GM12892 (cell line): ENCODE measurements at regions not wholly inside any gene's neighbourhood (a gene's known extent, or its start where the extent isn't known, plus 50 kb on each side); places are given as distances from the start of the nearest gene placed in this dataset.

Experiments
- DNase-seq: peaks from one replicate; pipeline ENCODE4 v3.0.0; 2011; ENCODE audit not compliant: insufficient read length
- FAIRE-seq: peaks from 2 replicates; lab custom pipeline; 2011; peaks lifted over from hg19 to GRCh38; lab: Jason Lieb, UNC
- POLR2A ChIP-seq: IDR thresholded peaks from 2 replicates; pipeline ENCODE4 v1.6.1; 2011; ENCODE audit warnings: low read depth, low read length, control low read depth
- POLR2AphosphoS5 ChIP-seq: IDR thresholded peaks from 2 replicates; pipeline ENCODE4 v1.6.1; 2011; ENCODE audit warnings: low read depth, low read length, control low read depth
- TAF1 ChIP-seq: IDR thresholded peaks from 2 replicates; pipeline ENCODE4 v1.6.1; 2011; ENCODE audit warnings: low read depth, mild to moderate bottlenecking, control low read depth, low read length, borderline replicate concordance

GRCh38 chr12:127567531-127567930, 699.4 kb upstream of the TMEM132C start:
- FAIRE-seq = no peak

GRCh38 chr12:127570387-127570786, 696.6 kb upstream of the TMEM132C start:
- FAIRE-seq (no peak), DNase-seq (no peak)
- TF ChIP-seq POLR2AphosphoS5 (no peak), TAF1 (no peak), POLR2A (no peak)

More at GRCh38 chr12:127567531-127567930, 699.4 kb upstream of the TMEM132C start:
- DNase-seq = no peak
- TF ChIP-seq POLR2A (no peak), POLR2AphosphoS5 (no peak), TAF1 (no peak)

GRCh38 chr12:127570793-127571360, 696.1 kb upstream of the TMEM132C start:
- FAIRE-seq (no peak), DNase-seq (no peak)
- TF ChIP-seq POLR2A = no peak
- TF ChIP-seq POLR2AphosphoS5 = no peak
- no peak for TF ChIP-seq TAF1

- DNase-seq (no peak), FAIRE-seq (no peak)
- TF ChIP-seq TAF1 = no peak
- no peak for TF ChIP-seq POLR2A
- no peak for TF ChIP-seq POLR2AphosphoS5
These were observed 695.4 kb upstream of the TMEM132C start for GRCh38 chr12:127571578-127571977.

- no peak for TF ChIP-seq POLR2AphosphoS5
- TF ChIP-seq TAF1 = no peak
- no peak for TF ChIP-seq POLR2A
- DNase-seq (no peak), FAIRE-seq (no peak)
These were observed 687.5 kb upstream of the TMEM132C start for GRCh38 chr12:127579446-127579845.

- TF ChIP-seq POLR2A (no peak), TAF1 (no peak), POLR2AphosphoS5 (no peak)
- FAIRE-seq = no peak
- no peak for DNase-seq
These were observed 684.9 kb upstream of the TMEM132C start for GRCh38 chr12:127582074-127582473.

GRCh38 chr12:127583041-127583440, 683.9 kb upstream of the TMEM132C start:
- FAIRE-seq (no peak), DNase-seq (no peak)
- TF ChIP-seq POLR2AphosphoS5 (no peak), TAF1 (no peak), POLR2A (no peak)

GRCh38 chr12:127588249-127588648, 678.7 kb upstream of the TMEM132C start:
- DNase-seq (no peak), FAIRE-seq (no peak)
- no peak for TF ChIP-seq TAF1
- no peak for TF ChIP-seq POLR2AphosphoS5
- no peak for TF ChIP-seq POLR2A

GRCh38 chr12:127589541-127589940, 677.4 kb upstream of the TMEM132C start:
- FAIRE-seq = no peak

GRCh38 chr12:127590868-127591267, 676.1 kb upstream of the TMEM132C start:
- FAIRE-seq (no peak), DNase-seq (no peak)
- TF ChIP-seq POLR2AphosphoS5 (no peak), POLR2A (no peak), TAF1 (no peak)

More at GRCh38 chr12:127589541-127589940, 677.4 kb upstream of the TMEM132C start:
- no peak for DNase-seq
- no peak for TF ChIP-seq POLR2A
- no peak for TF ChIP-seq TAF1
- no peak for TF ChIP-seq POLR2AphosphoS5

- TF ChIP-seq POLR2AphosphoS5 (no peak), POLR2A (no peak), TAF1 (no peak)
- FAIRE-seq = no peak
These were observed 674.7 kb upstream of the TMEM132C start for GRCh38 chr12:127592245-127592644.

GRCh38 chr12:127594351-127594970, 672.5 kb upstream of the TMEM132C start:
- FAIRE-seq = no peak
- DNase-seq = no peak
- no peak for TF ChIP-seq POLR2A
- TF ChIP-seq TAF1 = no peak
- TF ChIP-seq POLR2AphosphoS5 = no peak

More at GRCh38 chr12:127592245-127592644, 674.7 kb upstream of the TMEM132C start:
- no peak for DNase-seq
